NCI-H1417 (cell line): ENCODE measurements at regions not wholly inside any gene's neighbourhood (a gene's known extent, or its start where the extent isn't known, plus 50 kb on each side); places are given as distances from the start of the nearest gene placed in this dataset.
A peak's percentile ranks its signal among the peaks of the same experiment; 100 is the strongest.

Source experiments
- DNase-seq, 3 experiments: peaks; one replicate each; lab custom pipeline; 2025; lab: John Stamatoyannopoulos, UW

DNA sequence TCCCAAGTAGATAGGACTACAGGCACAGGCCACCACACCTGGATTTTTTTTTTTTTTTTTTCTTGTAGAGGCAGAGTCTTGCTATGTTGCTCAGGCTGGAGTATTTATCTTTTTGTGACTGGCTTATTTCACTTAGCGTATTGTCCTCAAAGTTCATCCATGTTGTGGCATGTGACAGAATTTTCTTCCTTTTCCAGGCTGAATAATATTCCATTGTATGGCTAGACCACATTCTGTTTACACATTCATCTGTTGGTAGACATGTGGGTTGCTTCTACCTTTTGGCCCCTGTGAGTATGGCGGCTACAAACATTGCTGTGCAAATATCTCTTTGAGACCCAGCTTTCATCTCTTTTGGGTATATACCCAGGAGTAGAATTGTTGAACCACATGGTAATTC, 160.2 kb upstream of the SMAD3 start:
- no peak for DNase-seq

DNA sequence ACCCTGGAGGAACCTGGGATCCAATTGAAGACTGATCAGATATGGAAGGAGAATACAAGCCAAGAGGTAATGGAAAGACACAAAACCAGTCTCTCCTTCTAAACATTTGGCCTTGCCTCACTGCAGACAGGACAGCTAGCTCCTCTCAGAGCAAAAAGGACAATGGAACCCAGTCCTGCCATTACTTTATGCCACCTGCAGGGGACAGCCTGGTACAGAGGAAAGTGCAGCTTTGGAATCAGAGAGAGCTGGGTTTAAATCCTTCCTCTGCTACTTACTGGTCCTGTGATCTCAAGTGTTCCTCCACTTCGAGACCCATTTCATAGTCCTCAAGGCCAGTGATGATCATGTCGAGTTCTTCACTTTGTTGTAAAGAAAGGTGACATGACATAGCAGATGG, 159.4 kb upstream of the SMAD3 start:
- DNase-seq = no peak

- no peak for DNase-seq
These were observed 158.5 kb upstream of the SMAD3 start for GRCh38 chr15:66906668-66907614.

- DNase-seq = no peak
These were observed 157.3 kb upstream of the SMAD3 start for GRCh38 chr15:66907826-66908743.

GRCh38 chr15:66908744-66909095, 156.7 kb upstream of the SMAD3 start:
- no peak for DNase-seq

DNA sequence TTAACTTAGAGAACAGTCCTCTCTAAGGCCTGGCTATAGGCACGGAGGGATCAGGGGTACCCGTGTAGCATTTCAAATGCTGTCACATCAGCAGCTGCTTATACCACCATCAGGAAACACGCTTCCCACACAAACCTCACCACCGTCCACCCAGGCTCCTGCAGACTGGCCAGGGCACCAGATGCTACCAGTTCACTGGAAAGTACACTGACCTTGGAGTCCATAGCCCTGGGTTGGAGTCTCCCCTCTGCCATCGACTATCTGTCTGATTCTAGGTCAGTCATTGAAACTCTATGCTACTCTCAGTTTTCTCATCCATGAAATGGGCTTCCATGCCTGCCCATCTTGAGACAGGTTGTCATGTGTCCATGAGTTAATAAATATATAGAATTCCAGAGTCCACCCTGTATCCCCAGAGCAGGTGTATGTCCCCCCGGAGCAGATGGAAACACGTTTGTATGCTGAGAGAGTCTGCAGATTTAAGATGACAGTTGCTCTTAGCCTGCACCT, 156.0 kb upstream of the SMAD3 start:
- DNase-seq = no peak

GRCh38 chr15:66911131-66911700, 154.2 kb upstream of the SMAD3 start:
- DNase-seq = no peak

DNA sequence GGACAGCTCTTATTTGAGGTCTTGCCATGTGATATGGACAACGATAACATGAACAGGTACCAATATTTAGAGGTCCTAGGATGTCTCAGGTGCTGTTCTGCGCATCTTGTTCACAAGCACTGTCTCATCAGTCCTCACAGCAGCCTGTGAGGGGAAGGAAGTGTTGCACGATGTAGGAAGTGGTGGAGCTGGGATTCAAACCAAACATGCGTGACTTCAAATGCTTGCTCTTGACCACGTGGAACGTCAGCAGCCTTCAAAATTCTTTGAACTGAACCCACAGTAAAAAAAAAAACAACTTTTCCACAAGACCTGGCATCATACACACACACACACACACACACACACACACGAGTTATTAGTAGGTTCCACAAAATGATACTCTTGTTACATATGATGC, 153.4 kb upstream of the SMAD3 start:
- no peak for DNase-seq

GRCh38 chr15:66912441-66912840, 153.0 kb upstream of the SMAD3 start:
- no peak for DNase-seq

GRCh38 chr15:66917904-66918448, 147.4 kb upstream of the SMAD3 start:
- no peak for DNase-seq

DNA sequence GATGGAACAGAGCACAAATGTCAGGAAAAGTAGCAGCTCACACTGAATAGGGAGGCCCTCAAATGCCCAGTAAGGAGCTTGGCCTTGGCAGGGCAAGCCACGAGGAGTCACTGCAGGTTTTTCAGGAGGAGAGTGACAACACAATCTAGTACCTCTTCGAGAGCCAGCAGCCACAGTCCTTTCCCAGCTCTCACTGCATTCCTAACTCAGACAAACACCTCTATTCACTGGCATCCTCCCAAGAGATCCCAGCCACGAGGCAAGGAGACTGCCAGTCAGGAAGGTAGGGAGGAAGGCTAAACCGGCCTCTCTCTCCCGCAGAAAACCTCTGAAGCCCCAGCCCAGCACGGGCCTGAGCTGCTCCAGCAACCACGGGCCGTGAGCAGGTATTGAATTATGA, 146.0 kb upstream of the SMAD3 start:
- no peak for DNase-seq

DNA sequence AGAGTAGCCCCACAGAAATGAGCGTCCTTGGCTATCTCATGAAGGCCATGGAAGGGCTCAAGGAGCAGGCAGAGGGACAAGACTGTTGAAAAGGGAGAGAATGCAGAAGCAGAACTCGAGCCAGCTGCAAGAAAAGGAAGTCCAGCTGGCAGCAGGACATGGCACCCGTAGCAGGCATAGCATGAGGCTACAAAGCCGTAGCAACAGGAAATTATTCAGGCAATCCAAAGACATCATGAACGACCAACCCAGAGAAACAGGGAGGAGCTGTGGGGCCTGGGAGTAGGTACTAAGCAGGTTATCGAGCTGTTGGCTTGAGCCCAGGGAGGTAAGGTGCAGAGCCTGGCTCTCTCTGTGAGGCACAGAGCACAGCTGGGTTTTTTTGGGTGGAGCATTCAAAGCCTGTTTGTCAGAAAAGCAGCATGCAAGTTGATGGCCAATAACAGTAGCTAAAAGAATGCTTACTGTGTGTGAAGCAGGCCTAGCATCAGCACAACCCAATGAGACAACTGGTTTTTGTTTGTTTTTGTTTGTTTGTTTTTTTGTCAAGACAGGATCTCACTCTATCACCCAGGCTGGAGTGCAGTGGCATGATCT, 144.0 kb upstream of the SMAD3 start:
- DNase-seq = no peak

- DNase-seq = no peak
These were observed 142.8 kb upstream of the SMAD3 start for GRCh38 chr15:66922608-66923007.

DNA sequence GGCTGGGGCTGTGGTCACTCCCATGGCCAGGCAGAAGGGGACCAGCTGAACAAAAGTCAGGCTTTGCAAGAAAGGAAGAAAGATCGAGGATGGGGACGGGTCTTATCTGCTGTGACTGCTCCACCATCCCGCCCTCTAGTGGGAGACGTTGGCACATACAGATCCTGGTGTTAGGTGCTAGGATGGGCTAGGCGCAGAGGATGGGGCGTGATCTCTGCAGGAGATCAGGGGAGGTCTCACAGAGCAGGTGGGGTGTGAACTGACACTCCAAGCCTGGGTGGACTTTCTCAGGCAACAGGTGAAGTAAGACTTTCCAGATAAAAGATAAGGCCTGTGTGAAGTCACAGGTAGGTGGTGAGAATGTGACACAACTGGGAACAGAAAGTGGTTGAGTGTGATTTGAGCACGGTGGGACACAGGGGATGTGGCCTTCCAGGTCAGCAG, 141.9 kb upstream of the SMAD3 start:
- peak in 1 of 3 experiments; percentile 13 for DNase-seq

DNA sequence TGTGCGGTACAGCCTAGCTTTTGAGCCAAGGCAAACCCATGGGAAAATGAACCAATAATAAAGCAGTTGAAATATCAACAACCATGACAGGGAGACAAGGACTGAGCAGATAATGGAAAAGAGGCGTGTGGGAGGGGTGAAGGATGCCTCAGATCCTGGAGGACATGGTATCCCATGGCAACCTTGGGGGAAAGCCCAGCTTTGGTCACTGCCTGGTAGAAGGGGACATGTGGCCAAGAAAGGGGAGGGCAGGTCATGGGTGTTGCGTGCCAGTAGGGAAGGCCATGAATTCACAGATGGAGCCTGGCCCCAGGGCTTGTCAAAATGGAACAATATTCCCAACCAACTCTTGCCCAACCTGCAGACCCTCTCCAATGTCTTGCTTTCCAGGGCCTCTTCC, 140.5 kb upstream of the SMAD3 start:
- DNase-seq = peak in 1 of 3 experiments; percentile 46

DNA sequence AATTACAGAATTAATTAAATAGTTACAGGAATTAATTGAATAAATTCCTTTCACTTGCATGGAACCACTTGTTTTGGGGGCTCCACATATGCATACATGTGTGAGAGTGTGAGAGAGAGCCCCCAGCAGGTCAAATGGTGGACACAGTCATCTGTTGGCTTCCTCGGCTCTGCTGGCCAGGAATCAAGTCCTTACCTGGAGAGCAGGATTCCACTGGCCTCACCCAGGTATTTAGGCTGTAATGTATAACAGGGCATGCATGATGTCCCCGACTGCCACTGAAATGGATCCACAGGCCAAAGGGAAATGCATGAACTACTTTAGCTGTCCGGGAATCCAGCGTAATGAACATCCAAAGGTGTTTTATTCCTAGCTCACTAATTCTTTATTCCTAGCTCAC, 139.7 kb upstream of the SMAD3 start:
- no peak for DNase-seq

- no peak for DNase-seq
These were observed 138.0 kb upstream of the SMAD3 start for GRCh38 chr15:66927201-66928077.

GRCh38 chr15:66928101-66928500, 137.3 kb upstream of the SMAD3 start:
- DNase-seq = no peak

- DNase-seq = no peak
These were observed 136.6 kb upstream of the SMAD3 start for GRCh38 chr15:66928784-66929183.

GRCh38 chr15:66929843-66930402, 135.5 kb upstream of the SMAD3 start:
- DNase-seq = no peak
